Upper lobe of right lung (tissue), 1 donor: ENCODE measurements at regions not wholly inside any gene's neighbourhood (a gene's known extent, or its start where the extent isn't known, plus 50 kb on each side); places are given as distances from the start of the nearest gene placed in this dataset.

ENCODE experiments used
- ATAC-seq: fragments of 200-7000 bp; cut with Tn5 transposase; one replicate; pipeline ENCODE4 v1.9.1; 2020; ENCODE audit warnings: mild to moderate bottlenecking, moderate library complexity
- DNase-seq: peaks from one replicate; pipeline ENCODE4 v3.0.0-alpha.2; 2020
- H3K27ac ChIP-seq: fragments of 200-600 bp; one replicate; pipeline ENCODE4 v1.8.0; 2022
- H3K27me3 ChIP-seq: fragments of 200-600 bp; one replicate; pipeline ENCODE4 v1.8.0; 2022; ENCODE audit warnings: mild to moderate bottlenecking
- H3K36me3 ChIP-seq: fragments of 200-600 bp; one replicate; pipeline ENCODE4 v1.8.0; 2022
- H3K4me1 ChIP-seq: fragments of 200-600 bp; one replicate; pipeline ENCODE4 v1.8.0; 2022
- H3K4me3 ChIP-seq: fragments of 200-600 bp; one replicate; pipeline ENCODE4 v1.8.0; 2022; ENCODE audit warnings: mild to moderate bottlenecking
- H3K9me3 ChIP-seq: fragments of 200-600 bp; one replicate; pipeline ENCODE4 v1.8.0; 2022
- CTCF ChIP-seq: fragments of 200-600 bp; IDR thresholded peaks from one replicate; pipeline ENCODE4 v1.8.0; 2022; ENCODE audit warnings: antibody characterized with exemption
- intact Hi-C: fragments of 100-400 bp; cut with DNase I; formaldehyde crosslinking; loops from one replicate; pipeline ENCODE4 v1.11.0; 2022
- donor health status: DM: no; HTN: yes; CAD: no; lungs with severe emphysema.

DNA sequence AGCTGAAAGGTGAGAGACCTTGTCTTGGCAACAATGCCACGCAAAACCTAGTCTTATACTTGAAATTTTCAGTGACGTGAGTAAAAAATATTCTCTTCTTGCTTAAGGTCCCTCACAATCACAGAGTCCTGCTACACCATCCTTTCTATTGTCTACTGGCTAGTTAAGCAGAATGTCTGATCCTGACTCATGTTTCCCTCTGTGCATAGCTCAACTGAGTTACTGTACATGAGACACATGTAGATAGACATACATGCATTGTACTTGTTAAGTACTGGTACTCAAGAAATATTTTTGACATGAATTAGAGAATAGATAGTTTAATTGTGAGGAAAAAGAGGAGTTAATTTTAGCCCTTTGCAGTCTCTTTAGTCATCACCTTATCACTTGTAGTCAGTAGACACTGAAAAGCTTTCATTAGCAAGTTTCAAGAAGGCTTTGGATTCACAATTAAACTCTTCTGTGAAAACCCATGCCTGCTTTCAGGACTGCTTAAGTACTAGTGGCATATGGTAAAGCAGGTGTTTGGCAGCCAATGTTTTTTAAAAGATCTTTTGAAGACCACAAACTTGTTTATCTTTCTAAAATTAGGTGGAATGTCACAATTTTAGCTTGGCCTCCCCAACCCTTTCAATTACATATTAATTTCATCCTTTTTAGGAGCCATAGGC is 158.7 kb upstream of the CCDC150 start:
- H3K27me3 ChIP-seq = no peaks in the 10 kb centered on the region
- no peak overlapping the region for H3K27ac ChIP-seq
- no peaks in the 10 kb centered on the region for H3K36me3 ChIP-seq
- no peak for TF ChIP-seq CTCF
- no peak overlapping the region for H3K4me3 ChIP-seq
- ATAC-seq = no peak
- no peaks in the 10 kb centered on the region for H3K9me3 ChIP-seq
- intact Hi-C loops = no loop called here
- H3K4me1 ChIP-seq = no peaks in the 10 kb centered on the region
- no peak for DNase-seq

- no peak overlapping the region for H3K27ac ChIP-seq
- DNase-seq (no peak), ATAC-seq (no peak)
- H3K9me3 ChIP-seq = no peaks in the 10 kb centered on the region
- TF ChIP-seq CTCF = no peak
- H3K4me1 ChIP-seq = no peaks in the 10 kb centered on the region
- no peaks in the 10 kb centered on the region for H3K27me3 ChIP-seq
- H3K4me3 ChIP-seq = no peak overlapping the region
- intact Hi-C loops = no loop called here
- no peaks in the 10 kb centered on the region for H3K36me3 ChIP-seq
Observed at GRCh38 chr2:196481324-196481697, 158.2 kb upstream of the CCDC150 start.

- intact Hi-C loops = no loop called here
- Histone ChIP-seq H3K36me3 (no peaks in the 10 kb centered on the region), H3K27ac (no peak overlapping the region), H3K9me3 (no peaks in the 10 kb centered on the region), H3K4me1 (no peaks in the 10 kb centered on the region), H3K4me3 (no peak overlapping the region), H3K27me3 (no peaks in the 10 kb centered on the region)
- no peak for TF ChIP-seq CTCF
- no peak for ATAC-seq
- no peak for DNase-seq
Observed at GRCh38 chr2:196482119-196483065, 157.1 kb upstream of the CCDC150 start.

GRCh38 chr2:196486146-196486545 is 153.4 kb upstream of the CCDC150 start:
- ATAC-seq = no peak
- Histone ChIP-seq H3K36me3 (no peaks in the 10 kb centered on the region), H3K9me3 (no peaks in the 10 kb centered on the region), H3K27ac (no peak overlapping the region), H3K4me3 (no peak overlapping the region), H3K4me1 (no peaks in the 10 kb centered on the region), H3K27me3 (no peaks in the 10 kb centered on the region)
- no peak for TF ChIP-seq CTCF
- intact Hi-C loops = no loop called here
- DNase-seq = no peak

GRCh38 chr2:196487417-196487816 is 152.1 kb upstream of the CCDC150 start:
- no peak overlapping the region for H3K27ac ChIP-seq
- intact Hi-C loops = no loop called here
- H3K4me1 ChIP-seq = no peaks in the 10 kb centered on the region
- H3K27me3 ChIP-seq = no peaks in the 10 kb centered on the region
- no peak for TF ChIP-seq CTCF
- H3K36me3 ChIP-seq = no peaks in the 10 kb centered on the region
- ATAC-seq (no peak), DNase-seq (no peak)
- H3K4me3 ChIP-seq = no peak overlapping the region
- H3K9me3 ChIP-seq = no peaks in the 10 kb centered on the region
